Mucosa of rectum (tissue), 2 donors: ENCODE measurements at regions not wholly inside any gene's neighbourhood (a gene's known extent, or its start where the extent isn't known, plus 50 kb on each side); places are given as distances from the start of the nearest gene placed in this dataset.

Source experiments
- H3K27ac ChIP-seq, 2 donors: one replicate each; pipeline ENCODE4 v1.7.0; 2013; ENCODE audit warnings: inconsistent platforms in 2 of 2, low read depth in 2 of 2, low read length in 2 of 2
- H3K27me3 ChIP-seq, 2 donors: one replicate each; pipeline ENCODE4 v1.7.0; 2013; ENCODE audit warnings: low read length in 2 of 2; ENCODE audit not compliant: control insufficient read depth in 2 of 2, insufficient read depth in 2 of 2
- H3K36me3 ChIP-seq, 2 donors: one replicate each; pipeline ENCODE4 v1.7.0; 2013; ENCODE audit warnings: low read length in 2 of 2; ENCODE audit not compliant: control insufficient read depth in 2 of 2, insufficient read depth in 2 of 2
- H3K4me1 ChIP-seq, 2 donors: one replicate each; pipeline ENCODE4 v1.7.0; 2013; ENCODE audit warnings: low read length in 2 of 2, mild to moderate bottlenecking in 1 of 2; ENCODE audit not compliant: control insufficient read depth in 2 of 2, insufficient read depth in 2 of 2
- H3K4me3 ChIP-seq, 2 donors: one replicate each; pipeline ENCODE4 v1.7.0; 2013; ENCODE audit warnings: low read length in 2 of 2
- H3K9ac ChIP-seq, 2 donors: one replicate each; pipeline ENCODE4 v1.7.0; 2013; ENCODE audit warnings: low read length in 2 of 2, low read depth in 1 of 2, mild to moderate bottlenecking in 1 of 2
- H3K9me3 ChIP-seq, 2 donors: one replicate each; pipeline ENCODE4 v1.7.0; 2013; ENCODE audit warnings: low read length in 2 of 2; ENCODE audit not compliant: control insufficient read depth in 2 of 2
- donor health status: healthy.
- donor health status: Normal muscosa, but diverticular disease.

DNA sequence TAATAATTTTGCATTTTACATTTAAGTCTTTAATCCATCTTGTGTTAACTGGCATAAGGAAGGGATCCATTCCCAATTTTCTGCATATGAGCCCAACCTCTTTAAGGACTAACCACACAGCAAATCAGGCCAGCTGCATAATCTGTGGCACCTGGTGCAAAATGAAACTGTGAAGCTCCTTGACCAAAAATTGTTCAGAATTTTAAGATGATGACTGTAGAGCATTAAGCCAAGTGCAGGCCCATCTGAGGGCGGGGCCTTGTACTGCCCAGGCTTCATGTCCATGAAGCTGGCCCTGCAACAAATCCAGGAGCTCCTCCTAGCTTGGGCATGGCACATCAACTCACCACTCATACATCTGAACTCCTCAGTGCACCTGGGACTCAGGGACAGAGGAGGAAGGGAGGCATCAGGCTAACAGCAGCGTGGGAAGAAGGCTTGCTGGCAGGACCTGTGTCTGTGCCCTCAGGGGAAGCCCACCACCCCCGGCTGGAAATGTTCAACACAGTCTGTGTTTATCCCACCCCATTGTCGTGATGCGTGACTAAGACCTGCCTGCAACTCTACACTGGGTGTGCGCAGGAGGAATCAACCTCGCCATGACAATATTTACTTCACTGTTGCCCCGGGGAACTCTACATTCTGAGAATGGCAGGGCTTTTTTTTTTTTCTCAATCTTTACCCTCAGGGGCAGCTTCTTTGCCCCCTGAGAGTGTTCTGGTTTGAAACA is 128.9 kb upstream of the SIX2 start:
- H3K9me3 ChIP-seq = no peaks in the 10 kb centered on the region
- H3K9ac ChIP-seq = no peak overlapping the region
- no peaks in the 10 kb centered on the region for H3K4me1 ChIP-seq
- no peak overlapping the region for H3K4me3 ChIP-seq
- H3K36me3 ChIP-seq = no peaks in the 10 kb centered on the region
- H3K27me3 ChIP-seq = peaks cover 0 to 1% of the 10 kb centered on the region in 2 donors
- H3K27ac ChIP-seq = no peak overlapping the region

DNA sequence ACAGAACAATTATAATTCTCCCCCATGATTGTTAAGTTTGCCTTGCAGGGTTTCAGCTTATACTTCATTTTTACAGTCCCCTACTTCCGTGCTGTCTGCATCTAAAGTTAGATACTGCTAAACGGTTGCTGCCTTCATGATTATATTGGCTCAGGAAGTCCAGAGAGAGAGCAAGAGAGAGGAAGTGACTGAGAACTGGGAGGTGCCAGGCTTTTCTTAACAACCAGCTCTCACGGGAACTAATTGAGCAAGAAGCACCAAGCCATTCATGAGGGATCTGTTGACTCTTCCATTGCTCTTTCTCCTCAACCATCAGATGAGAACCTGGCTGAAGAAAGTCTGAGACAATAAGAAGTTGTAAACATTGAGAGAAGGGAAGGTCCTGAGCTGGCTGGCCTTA is 125.5 kb upstream of the SIX2 start:
- H3K4me1 ChIP-seq = no peaks in the 10 kb centered on the region
- H3K36me3 ChIP-seq = no peaks in the 10 kb centered on the region
- peaks cover 0 to 2% of the 10 kb centered on the region in 2 donors for H3K27me3 ChIP-seq
- no peak overlapping the region for H3K27ac ChIP-seq
- H3K9me3 ChIP-seq = no peaks in the 10 kb centered on the region
- H3K9ac ChIP-seq = no peak overlapping the region
- no peak overlapping the region for H3K4me3 ChIP-seq

DNA sequence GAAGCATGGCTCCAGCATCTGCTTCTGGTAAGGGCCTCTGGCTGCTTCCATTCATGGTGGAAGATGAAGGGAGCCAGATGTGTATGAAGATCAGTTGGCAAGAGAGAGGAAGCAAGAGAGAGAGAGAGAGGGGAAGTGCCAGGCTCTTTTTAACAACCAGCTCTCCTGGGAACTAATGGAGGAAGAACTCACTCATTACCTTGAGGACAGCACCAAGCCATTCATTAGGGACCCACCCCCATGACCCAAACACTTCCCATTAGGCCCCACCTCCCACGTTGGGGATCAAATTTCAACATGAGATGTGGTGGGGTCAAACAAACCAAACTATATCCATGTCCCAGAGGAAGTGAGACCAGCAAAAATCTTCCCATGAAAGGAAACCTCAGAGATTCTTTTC is 124.8 kb upstream of the SIX2 start:
- no peaks in the 10 kb centered on the region for H3K4me1 ChIP-seq
- H3K27me3 ChIP-seq = peaks cover 0 to 2% of the 10 kb centered on the region in 2 donors
- H3K9ac ChIP-seq = no peak overlapping the region
- H3K36me3 ChIP-seq = no peaks in the 10 kb centered on the region
- no peaks in the 10 kb centered on the region for H3K9me3 ChIP-seq
- H3K27ac ChIP-seq = no peak overlapping the region
- no peak overlapping the region for H3K4me3 ChIP-seq

DNA sequence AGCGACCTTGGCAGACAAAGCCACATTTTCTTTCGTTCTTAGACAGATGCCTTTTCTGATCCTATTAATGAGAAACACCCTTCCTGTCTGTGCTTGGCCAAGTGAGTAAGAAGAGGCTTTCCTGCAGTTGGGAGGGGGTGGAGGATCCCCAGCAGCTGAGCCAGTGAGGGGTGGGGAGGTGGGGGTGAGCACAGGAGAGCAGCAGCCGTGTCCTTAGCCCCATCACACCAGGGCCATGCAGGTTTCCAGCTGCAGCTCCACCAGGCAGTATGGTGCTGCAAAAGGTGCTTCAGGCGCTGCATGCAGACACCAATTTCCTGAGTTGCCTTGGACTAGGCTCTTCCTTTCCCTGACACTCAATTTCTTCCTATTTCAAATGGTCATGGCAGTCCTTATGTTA is 123.3 kb upstream of the SIX2 start:
- H3K4me1 ChIP-seq = no peaks in the 10 kb centered on the region
- no peak overlapping the region for H3K27ac ChIP-seq
- no peaks in the 10 kb centered on the region for H3K9me3 ChIP-seq
- no peak overlapping the region for H3K9ac ChIP-seq
- H3K4me3 ChIP-seq = no peak overlapping the region
- H3K36me3 ChIP-seq = no peaks in the 10 kb centered on the region
- peaks cover 0 to 2% of the 10 kb centered on the region in 2 donors for H3K27me3 ChIP-seq

DNA sequence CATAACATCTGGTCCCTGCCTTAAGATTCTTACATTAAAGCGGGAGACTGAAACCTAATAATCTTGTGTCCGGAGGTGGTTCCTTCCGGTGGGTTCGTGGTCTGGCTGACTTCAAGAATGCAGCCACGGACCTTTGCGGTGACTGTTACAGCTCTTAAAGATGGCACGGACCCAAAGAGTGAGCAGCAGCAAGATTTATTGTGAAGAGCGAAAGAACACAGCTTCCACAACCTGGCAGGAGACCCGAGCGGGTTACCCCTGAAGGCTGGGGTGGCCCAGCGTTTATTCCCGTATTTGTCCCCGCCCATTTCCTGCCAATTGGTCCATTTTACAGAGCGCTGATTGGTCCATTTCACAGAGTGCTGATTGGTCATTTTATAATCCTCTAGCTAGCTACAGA is 122.3 kb upstream of the SIX2 start:
- H3K9me3 ChIP-seq = no peaks in the 10 kb centered on the region

DNA sequence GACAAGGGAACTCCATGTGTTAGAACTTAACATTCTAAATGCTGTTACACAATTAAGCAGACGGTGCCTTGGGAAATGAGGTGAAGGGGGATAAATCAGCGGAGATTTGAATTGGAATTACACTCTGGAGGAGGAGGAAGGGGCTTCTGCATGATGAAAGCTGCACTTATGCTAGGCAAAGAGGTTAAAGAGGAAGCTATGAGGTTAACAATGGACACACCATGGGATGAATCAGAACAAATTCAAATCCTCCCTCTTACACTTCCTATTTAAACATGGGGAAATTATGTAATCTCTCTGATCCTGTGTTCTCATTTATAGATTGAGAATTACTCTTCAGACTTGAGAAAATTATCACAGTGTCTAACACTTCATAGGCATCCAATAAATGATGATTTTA is 121.5 kb upstream of the SIX2 start:
- no peaks in the 10 kb centered on the region for H3K9me3 ChIP-seq
- H3K4me1 ChIP-seq = no peaks in the 10 kb centered on the region
- H3K9ac ChIP-seq = no peak overlapping the region
- H3K27ac ChIP-seq = no peak overlapping the region
- no peaks in the 10 kb centered on the region for H3K36me3 ChIP-seq
- H3K27me3 ChIP-seq = peaks cover 0 to 2% of the 10 kb centered on the region in 2 donors
- no peak overlapping the region for H3K4me3 ChIP-seq

More for the DNA sequence above, 122.3 kb upstream of the SIX2 start:
- no peaks in the 10 kb centered on the region for H3K4me1 ChIP-seq
- H3K27ac ChIP-seq = no peak overlapping the region
- no peak overlapping the region for H3K9ac ChIP-seq
- no peaks in the 10 kb centered on the region for H3K36me3 ChIP-seq
- H3K4me3 ChIP-seq = no peak overlapping the region
- H3K27me3 ChIP-seq = peaks cover 0 to 2% of the 10 kb centered on the region in 2 donors

DNA sequence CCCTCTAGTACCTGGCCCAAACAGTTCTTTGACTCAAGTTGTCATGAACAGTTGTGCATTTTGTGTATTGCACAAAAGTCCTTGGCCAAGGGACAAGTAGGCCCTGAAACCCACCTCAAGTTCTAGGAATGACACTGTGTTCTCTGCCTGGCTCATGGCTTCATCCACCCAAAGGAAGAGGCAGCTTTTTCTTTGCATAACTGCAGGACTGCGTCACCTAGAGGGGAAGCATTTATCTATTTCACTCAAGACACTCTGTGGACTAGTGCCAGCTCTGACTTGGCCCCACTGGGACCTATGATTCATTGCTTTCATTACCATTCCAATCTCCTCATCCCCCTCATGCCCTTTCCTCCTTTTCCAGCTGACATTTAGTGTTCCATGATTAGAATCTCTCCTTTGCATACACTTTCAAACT is 119.3 kb upstream of the SIX2 start:
- no peak overlapping the region for H3K9ac ChIP-seq
- H3K27me3 ChIP-seq = peaks cover 0 to 2% of the 10 kb centered on the region in 2 donors
- no peak overlapping the region for H3K27ac ChIP-seq
- no peak overlapping the region for H3K4me3 ChIP-seq
- H3K9me3 ChIP-seq = no peaks in the 10 kb centered on the region
- no peaks in the 10 kb centered on the region for H3K4me1 ChIP-seq
- no peaks in the 10 kb centered on the region for H3K36me3 ChIP-seq

DNA sequence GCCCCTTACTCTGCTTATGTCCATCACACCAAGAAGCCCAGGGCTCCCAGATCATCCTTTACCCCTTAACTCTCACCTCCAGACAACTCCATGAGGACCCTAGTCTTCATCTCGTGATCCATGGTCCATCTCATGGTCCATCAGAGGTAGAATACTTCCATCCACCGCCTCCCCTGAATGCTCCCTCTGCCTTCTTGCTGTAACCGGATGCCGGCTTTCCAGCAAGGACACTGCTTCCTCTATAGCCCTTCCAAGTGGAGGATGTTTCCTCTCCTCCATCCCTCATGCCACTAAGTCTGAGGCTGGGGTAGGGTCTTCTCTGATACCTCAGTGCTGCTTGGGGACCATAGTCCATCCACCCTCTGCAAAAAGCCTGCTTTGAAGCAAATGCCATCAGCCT is 118.6 kb upstream of the SIX2 start:
- H3K4me3 ChIP-seq = no peak overlapping the region
- H3K27me3 ChIP-seq = peaks cover 0 to 2% of the 10 kb centered on the region in 2 donors
- H3K9ac ChIP-seq = no peak overlapping the region
- H3K36me3 ChIP-seq = no peaks in the 10 kb centered on the region
- no peaks in the 10 kb centered on the region for H3K4me1 ChIP-seq
- H3K27ac ChIP-seq = no peak overlapping the region
- no peaks in the 10 kb centered on the region for H3K9me3 ChIP-seq

DNA sequence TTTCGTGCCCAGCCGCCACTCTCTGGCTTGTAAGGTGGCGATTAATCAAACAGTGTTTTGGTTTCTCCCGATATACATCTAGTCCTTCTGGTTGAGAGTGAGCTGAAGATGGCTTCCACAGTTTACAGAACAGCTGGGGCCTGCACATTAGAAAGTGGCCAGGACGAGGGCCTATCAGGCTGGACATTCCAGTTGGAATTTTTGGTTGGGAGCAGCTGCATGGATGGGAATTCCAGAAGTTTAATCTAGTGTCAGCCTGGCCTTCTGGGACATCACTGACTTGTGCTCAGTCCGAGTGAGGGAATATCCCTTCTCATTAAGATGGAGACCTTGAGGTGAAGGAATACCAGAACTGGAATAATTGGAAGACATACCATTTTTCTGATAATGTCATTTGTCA is 118.1 kb upstream of the SIX2 start:
- Histone ChIP-seq H3K4me3 (no peak overlapping the region), H3K9ac (no peak overlapping the region), H3K4me1 (no peaks in the 10 kb centered on the region), H3K9me3 (no peaks in the 10 kb centered on the region), H3K36me3 (no peaks in the 10 kb centered on the region), H3K27ac (no peak overlapping the region), H3K27me3 (no peaks in the 10 kb centered on the region)

DNA sequence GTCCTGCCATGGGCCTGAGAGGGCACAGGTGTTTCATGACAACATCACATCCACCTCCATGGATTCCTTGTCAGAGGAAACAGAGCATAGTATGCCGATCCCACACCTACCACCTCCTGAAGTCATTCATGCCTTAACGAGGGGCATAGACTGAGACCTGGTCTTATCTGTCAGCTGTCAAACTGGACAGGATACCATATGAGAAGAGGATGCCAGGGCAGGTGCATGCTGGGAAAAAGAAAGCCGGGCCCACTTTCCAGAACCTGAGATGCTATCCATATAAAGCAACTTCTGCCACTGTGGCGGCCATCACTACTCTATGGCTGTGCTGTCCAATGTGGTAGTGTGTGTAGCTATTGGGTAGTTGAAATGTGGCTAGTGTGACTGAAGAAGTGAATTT is 116.0 kb upstream of the SIX2 start:
- Histone ChIP-seq H3K36me3 (no peaks in the 10 kb centered on the region), H3K4me1 (no peaks in the 10 kb centered on the region), H3K4me3 (no peak overlapping the region), H3K27ac (no peak overlapping the region), H3K9me3 (no peaks in the 10 kb centered on the region), H3K9ac (no peak overlapping the region), H3K27me3 (no peaks in the 10 kb centered on the region)
